Upper lobe of right lung (tissue), 1 donor: ENCODE measurements at regions not wholly inside any gene's neighbourhood (a gene's known extent, or its start where the extent isn't known, plus 50 kb on each side); places are given as distances from the start of the nearest gene placed in this dataset.

Experiments used
- ATAC-seq: fragments of 200-7000 bp; cut with Tn5 transposase; one replicate; pipeline ENCODE4 v1.9.1; 2020; ENCODE audit warnings: mild to moderate bottlenecking, moderate library complexity
- DNase-seq: peaks from one replicate; pipeline ENCODE4 v3.0.0-alpha.2; 2020
- H3K27ac ChIP-seq: fragments of 200-600 bp; one replicate; pipeline ENCODE4 v1.8.0; 2022
- H3K27me3 ChIP-seq: fragments of 200-600 bp; one replicate; pipeline ENCODE4 v1.8.0; 2022; ENCODE audit warnings: mild to moderate bottlenecking
- H3K36me3 ChIP-seq: fragments of 200-600 bp; one replicate; pipeline ENCODE4 v1.8.0; 2022
- H3K4me1 ChIP-seq: fragments of 200-600 bp; one replicate; pipeline ENCODE4 v1.8.0; 2022
- H3K4me3 ChIP-seq: fragments of 200-600 bp; one replicate; pipeline ENCODE4 v1.8.0; 2022; ENCODE audit warnings: mild to moderate bottlenecking
- H3K9me3 ChIP-seq: fragments of 200-600 bp; one replicate; pipeline ENCODE4 v1.8.0; 2022
- intact Hi-C: fragments of 100-400 bp; cut with DNase I; formaldehyde crosslinking; loops from one replicate; pipeline ENCODE4 v1.11.0; 2022
- TF ChIP-seq, protein P1 (sequence below): fragments of 200-600 bp; IDR thresholded peaks from one replicate; pipeline ENCODE4 v1.8.0; 2022; ENCODE audit warnings: antibody characterized with exemption
- donor health status: DM: no; HTN: yes; CAD: no; lungs with severe emphysema.

DNA sequence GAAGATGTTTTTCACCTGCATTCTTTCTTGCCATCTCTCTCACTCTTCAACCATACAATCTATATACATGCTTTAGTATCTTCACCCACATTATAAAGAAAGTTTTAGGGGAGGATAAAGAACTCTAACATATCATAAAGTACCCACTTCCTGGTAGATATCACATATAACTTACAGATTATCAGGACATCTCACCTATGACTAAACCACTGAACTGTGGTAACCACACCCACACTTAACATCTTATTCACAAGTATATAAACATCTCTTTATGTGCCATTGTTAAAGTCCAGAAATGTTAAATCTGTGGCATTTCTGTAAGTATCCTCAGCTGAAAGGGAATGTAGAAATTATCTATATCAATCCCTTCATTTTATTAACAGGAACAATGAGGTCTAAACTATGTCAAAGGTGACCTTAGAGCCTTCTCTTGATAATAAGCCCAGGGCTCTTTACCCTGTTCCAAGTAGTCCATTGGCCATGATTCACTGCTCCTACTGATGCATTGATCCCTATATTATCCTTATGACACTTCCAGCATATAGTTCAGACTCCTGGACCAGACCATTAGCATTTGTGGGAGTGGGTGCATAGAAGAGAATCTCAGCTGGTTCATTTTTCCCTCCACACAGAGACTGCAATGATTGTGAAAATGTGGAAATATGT, 182.4 kb downstream of the SUCLG1 start:
- Histone ChIP-seq H3K9me3 (no peaks in the 10 kb centered on the region), H3K27me3 (peaks cover 3% of the 10 kb centered on the region), H3K4me1 (no peaks in the 10 kb centered on the region), H3K27ac (no peak overlapping the region), H3K4me3 (no peak overlapping the region), H3K36me3 (no peaks in the 10 kb centered on the region)
- no peak for ATAC-seq
- no peak for DNase-seq
- intact Hi-C loops, result no loop called here
- TF ChIP-seq, protein P1, sequence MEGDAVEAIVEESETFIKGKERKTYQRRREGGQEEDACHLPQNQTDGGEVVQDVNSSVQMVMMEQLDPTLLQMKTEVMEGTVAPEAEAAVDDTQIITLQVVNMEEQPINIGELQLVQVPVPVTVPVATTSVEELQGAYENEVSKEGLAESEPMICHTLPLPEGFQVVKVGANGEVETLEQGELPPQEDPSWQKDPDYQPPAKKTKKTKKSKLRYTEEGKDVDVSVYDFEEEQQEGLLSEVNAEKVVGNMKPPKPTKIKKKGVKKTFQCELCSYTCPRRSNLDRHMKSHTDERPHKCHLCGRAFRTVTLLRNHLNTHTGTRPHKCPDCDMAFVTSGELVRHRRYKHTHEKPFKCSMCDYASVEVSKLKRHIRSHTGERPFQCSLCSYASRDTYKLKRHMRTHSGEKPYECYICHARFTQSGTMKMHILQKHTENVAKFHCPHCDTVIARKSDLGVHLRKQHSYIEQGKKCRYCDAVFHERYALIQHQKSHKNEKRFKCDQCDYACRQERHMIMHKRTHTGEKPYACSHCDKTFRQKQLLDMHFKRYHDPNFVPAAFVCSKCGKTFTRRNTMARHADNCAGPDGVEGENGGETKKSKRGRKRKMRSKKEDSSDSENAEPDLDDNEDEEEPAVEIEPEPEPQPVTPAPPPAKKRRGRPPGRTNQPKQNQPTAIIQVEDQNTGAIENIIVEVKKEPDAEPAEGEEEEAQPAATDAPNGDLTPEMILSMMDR, result no peak

DNA sequence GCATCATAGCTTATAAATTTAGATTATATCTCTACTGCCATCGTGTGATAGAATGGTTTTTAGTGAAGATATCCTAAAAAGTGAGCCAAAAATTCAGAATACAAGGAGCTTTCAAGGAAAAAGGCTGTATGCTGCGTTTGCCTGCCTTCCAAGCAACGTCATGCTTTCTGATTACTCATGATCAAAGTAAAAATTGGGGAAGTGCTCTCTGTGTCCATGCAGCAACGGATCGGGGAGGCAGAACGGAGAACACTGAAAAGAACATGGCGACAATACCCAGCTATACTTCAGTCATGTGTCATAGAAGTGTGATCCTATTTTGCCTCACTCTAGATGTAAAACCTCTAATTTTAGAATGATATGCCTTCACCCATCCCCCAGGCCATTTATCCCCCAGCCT, 185.7 kb downstream of the SUCLG1 start:
- H3K36me3 ChIP-seq, result no peaks in the 10 kb centered on the region
- intact Hi-C loops, result no loop called here
- H3K4me3 ChIP-seq, result no peak overlapping the region
- ATAC-seq (no peak), DNase-seq (no peak)
- no peak overlapping the region for H3K27ac ChIP-seq
- peaks cover 3% of the 10 kb centered on the region for H3K27me3 ChIP-seq
- H3K9me3 ChIP-seq, result no peaks in the 10 kb centered on the region
- no peaks in the 10 kb centered on the region for H3K4me1 ChIP-seq
- TF ChIP-seq, protein P1, result no peak

DNA sequence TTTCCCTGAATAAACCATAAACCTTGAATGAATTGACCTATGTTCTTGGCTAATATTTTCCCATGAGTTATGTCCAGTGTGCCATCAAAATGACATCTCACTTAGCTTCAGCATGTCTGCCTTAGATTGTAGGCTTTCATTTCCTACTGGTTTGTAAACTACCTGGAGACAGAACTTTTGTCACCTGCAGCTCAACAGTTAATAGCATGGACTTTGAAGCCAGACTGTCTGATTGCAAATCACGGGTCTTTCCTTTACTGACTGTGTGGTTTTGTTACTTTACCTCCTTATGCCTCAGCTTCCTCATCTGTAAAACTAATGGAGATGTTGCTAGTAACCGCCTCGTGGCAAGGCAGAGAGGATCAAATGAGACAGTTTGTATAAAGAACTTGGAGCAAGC, 187.1 kb downstream of the SUCLG1 start:
- H3K36me3 ChIP-seq, result no peaks in the 10 kb centered on the region
- TF ChIP-seq, protein P1, result no peak
- DNase-seq (no peak), ATAC-seq (no peak)
- H3K27ac ChIP-seq, result no peak overlapping the region
- H3K9me3 ChIP-seq, result no peaks in the 10 kb centered on the region
- intact Hi-C loops, result no loop called here
- H3K4me1 ChIP-seq, result no peaks in the 10 kb centered on the region
- H3K4me3 ChIP-seq, result no peak overlapping the region
- peaks cover 3% of the 10 kb centered on the region for H3K27me3 ChIP-seq

DNA sequence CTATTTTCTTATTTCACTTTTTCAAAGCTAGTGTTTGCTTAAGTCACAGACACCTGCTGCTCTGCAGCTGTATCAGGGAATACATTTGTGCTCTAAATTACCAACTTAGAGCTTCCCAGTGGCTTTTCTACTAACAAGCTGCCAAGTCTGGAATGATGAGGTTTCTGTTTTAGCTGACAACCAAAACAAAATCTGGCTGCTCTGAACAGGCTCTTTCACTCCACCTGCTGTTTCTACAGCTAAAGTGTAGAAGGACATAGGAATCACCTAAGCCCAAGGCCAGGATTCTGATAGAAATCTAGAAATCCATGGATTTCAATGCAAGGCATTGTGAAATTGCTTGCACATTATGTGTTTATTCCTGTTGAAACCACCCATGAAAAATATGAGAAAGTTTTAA, 201.2 kb downstream of the SUCLG1 start:
- no peaks in the 10 kb centered on the region for H3K4me1 ChIP-seq
- TF ChIP-seq, protein P1, result no peak
- ATAC-seq, result no peak
- H3K9me3 ChIP-seq, result no peaks in the 10 kb centered on the region
- H3K4me3 ChIP-seq, result no peak overlapping the region
- H3K27me3 ChIP-seq, result no peaks in the 10 kb centered on the region
- H3K36me3 ChIP-seq, result no peaks in the 10 kb centered on the region
- intact Hi-C loops, result no loop called here
- no peak overlapping the region for H3K27ac ChIP-seq
- DNase-seq, result no peak

DNA sequence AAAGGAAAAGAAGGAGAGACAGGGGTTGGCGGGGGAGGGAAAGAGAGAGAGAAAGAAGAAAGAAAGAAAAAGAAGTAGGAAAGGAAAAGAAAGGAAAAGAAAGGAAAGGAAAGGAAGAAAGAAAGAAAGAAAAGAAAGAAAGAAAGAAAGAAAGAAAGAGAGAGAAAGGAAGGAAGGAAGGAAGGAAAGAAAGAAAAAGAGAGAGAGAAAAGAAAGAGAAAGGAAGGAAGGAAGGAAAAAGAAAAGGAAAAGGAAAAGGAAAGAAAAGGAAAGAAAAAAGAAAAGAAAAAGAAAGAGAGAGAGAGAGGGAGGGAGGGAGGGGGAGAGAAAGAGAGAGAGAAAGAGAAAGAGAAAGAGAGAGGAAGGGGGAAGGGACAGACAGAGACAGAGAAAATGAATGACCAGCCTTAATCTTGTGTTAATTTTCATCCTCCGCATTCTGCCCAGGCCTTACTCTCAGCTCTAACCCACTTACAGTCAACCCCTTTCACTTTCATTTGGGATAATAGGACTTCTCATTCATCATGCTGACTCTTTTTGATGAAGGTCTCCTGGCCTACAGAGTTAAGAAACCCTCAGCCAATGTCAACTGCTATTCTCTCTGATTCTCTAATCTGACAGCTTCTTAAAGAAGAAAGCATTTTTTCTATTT, 207.3 kb downstream of the SUCLG1 start:
- H3K4me3 ChIP-seq, result no peak overlapping the region
- no peaks in the 10 kb centered on the region for H3K4me1 ChIP-seq
- no peaks in the 10 kb centered on the region for H3K27me3 ChIP-seq
- no peaks in the 10 kb centered on the region for H3K9me3 ChIP-seq
- no peak overlapping the region for H3K27ac ChIP-seq
- intact Hi-C loops, result no loop called here
- DNase-seq (no peak), ATAC-seq (no peak)
- H3K36me3 ChIP-seq, result no peaks in the 10 kb centered on the region
- TF ChIP-seq, protein P1, result no peak
